SK-MEL-5 (cell line): ENCODE measurements at regions not wholly inside any gene's neighbourhood (a gene's known extent, or its start where the extent isn't known, plus 50 kb on each side); places are given as distances from the start of the nearest gene placed in this dataset.
"Not testable (repeated sequence)": the region's sequence is repeated elsewhere in the genome, so short reads cannot be mapped to it uniquely, and the experiment has no call there.

Source experiments
- DNase-seq: peaks from one replicate; pipeline ENCODE4 v3.0.0-alpha.2; 2016; ENCODE audit warnings: low read depth, low spot score
- in situ Hi-C: cut with HindIII; loops from 2 replicates; pipeline ENCODE4 v1.10.0; 2016; ENCODE audit warnings: low sequenced_read_pairs, high pct_unique_total_duplicates, low pct_unique_long_range_greater_than_20kb

DNA sequence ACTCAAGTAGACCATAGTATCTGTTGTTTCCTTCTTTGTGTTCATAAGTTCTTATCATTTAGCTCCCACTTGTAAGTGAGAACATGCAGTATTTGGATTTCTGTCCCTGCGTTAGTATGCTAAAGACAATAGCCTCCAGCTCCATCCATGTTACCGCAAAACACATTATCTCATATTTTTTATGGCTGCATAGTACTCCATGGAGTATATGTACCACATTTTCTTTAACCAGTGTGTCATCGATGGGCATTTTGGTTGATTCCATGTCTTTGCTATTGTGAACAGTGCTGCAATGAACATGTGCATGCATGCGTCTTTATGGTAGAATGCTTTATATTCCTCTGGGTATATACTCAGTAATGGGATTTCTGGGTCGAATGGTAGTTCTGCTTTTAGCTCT is 148.1 kb upstream of the IRS2 start:
- DNase-seq, in situ Hi-C loops: not testable (repeated sequence)

- in situ Hi-C loops, result no loop called here
- DNase-seq, result peak; percentile 60
These were observed 147.1 kb upstream of the IRS2 start for GRCh38 chr13:109933476-109933875.

- DNase-seq, result no peak
- in situ Hi-C loops, result no loop called here
These were observed 138.0 kb upstream of the IRS2 start for GRCh38 chr13:109924376-109924775.

DNA sequence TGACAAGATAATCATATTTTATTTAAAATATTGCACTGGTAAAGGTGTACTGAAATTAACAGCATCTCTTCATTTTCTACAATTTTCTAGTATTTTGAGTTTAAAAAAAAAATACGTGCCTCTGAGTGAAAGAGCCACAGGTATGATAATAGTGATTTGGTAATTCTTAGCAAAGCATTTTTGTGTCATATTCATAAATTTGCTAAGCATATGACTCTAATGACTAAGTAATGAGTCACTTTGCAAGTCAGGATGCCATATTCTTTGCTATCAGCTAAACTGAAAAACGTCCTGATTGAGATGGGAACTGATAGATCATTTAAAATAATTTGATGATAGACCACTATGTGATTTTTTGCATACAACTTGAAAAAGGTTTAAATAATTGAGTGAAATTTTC is 136.1 kb upstream of the IRS2 start:
- in situ Hi-C loops, result no loop called here
- DNase-seq, result no peak

DNA sequence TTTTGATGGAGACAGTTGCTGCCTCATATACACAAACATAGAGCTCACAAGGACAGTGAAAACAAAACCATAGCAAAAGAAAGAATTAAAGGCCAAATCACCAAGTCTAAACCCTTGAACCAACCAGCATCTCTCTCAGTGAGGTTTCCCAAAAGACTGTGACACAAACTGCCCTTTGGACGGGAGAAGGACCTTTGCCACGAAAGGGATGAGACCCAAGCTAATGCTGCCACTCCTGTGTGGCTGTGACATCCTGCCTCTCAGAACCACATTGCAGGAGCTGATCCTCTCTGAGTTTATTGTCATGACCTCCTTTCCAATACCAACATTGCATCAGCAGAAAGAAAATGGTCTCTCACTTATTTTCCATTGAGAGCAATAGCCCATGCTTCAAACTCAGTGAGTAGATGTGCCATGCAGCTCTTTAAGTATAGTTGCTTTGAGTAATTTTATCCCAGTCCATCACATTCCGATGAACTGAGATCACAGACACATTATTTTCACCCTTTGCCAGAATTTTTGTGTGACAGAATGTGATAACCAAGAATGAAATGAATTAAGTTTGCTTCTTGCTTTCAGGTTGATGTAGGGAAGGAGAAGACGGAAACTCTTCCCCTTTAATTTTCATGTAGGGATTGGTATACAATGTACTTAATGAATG is 133.5 kb upstream of the IRS2 start:
- in situ Hi-C loops, result no loop called here
- DNase-seq, result no peak

DNA sequence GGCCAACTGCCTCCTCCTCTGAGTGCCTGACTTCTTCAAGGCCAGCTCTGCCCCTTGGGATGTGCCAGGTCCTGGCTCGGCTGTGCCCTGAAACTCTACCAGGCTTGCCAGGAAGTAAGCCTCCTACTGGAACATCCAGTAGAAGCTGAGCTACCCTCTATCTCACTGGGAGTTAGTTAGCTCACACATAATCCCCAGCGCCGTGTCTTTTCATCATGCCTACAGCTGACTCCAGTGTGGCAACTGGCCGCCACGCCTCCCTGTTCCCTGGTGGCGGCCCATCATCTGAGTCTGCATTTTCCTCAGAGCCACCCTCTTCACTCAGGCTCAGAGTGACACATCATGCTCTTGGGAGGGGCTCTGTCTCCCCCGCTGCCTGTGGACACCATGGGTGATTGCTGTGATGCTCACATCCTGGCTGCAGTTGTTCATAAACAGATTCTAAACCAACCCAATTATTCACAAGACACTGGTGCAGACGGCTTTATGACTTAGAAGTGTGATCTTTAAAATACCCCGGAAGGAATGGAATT is 131.9 kb upstream of the IRS2 start:
- no peak for DNase-seq
- in situ Hi-C loops, result no loop called here

DNA sequence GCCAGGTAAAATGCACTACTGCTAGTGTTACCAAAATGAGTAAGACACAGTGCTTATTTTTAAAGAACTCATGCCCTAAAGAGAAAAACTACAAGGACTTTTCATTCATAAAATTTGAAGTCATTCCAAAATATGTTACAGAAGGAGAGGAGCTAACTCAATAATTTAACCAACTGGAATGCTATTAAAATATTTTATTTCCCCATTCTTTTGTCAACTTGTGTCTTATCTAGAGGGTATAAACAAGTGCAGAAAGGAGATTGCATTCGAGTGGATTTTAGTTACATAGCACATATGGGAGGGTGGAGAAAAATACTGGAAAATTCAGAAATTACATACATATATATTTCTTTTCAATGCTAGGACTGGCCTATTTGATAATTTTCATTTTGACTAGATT is 131.0 kb upstream of the IRS2 start:
- no peak for DNase-seq
- in situ Hi-C loops, result no loop called here

GRCh38 chr13:109913936-109914510 is 127.6 kb upstream of the IRS2 start:
- in situ Hi-C loops, result no loop called here
- DNase-seq, result no peak

- no peak for DNase-seq
- in situ Hi-C loops, result no loop called here
These were observed 126.8 kb upstream of the IRS2 start for GRCh38 chr13:109913186-109913585.

DNA sequence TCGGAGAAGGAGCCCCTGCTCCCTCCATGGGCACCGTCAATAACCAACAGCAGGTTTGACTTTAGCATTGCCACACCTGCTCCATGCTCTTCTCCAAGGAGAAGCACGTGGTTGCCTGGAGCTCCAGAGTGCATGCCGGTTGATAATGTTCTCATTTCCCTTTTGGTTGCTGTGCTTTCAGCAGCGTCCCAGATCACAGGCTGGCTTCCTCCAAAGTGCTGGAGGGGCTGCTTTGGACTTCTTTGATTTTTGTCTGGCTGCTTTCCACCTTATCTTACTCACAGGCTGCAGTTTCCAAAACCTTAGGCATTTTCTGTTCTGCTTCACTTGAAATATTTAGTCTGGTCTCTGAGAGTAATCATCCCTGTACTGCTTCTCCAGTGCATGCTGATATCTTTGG is 123.8 kb upstream of the IRS2 start:
- in situ Hi-C loops, result no loop called here
- DNase-seq, result no peak

- no peak for DNase-seq
- in situ Hi-C loops, result no loop called here
These were observed 120.6 kb upstream of the IRS2 start for GRCh38 chr13:109906976-109907375.

- in situ Hi-C loops, result no loop called here
- DNase-seq, result peak; percentile 68
These were observed 117.8 kb upstream of the IRS2 start for GRCh38 chr13:109904218-109904617.

DNA sequence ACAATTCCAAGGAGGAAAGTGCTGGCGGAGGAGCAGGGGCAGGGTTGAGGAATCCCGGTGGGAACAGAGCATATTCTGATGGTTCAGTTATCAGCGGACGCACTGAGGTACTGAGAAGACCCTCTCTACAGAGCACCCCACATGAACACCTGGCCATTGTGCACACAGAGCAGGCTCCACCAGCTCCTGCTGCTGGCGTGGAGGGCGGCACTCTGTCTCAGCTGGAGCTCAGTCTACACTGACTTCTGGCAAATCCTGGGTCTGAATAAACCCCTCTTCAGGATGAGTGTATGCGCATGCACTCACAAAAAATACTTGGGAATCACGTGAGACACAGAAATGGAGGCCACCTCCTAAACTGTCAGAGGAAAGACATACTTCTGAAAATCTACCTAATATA is 114.4 kb upstream of the IRS2 start:
- no peak for DNase-seq

DNA sequence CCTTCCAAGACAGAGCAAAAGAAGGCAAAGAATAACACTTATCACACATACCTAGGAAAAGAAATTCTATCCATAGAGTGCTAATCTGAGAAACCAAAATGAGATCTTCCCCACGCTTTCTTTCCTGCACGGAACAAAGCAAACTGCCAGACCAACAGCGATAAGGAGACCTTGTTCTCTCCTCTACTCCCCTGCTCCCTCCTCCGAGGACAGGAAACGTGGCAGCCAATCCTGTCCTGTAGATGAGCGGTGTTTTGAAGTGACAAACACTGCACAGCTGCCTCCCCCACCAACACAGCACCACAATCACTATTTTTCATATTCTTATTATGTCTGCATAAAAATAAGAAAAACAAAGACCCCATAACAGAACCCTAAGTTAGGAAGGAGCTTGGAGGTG is 113.9 kb upstream of the IRS2 start:
- in situ Hi-C loops, result no loop called here
- DNase-seq, result no peak

More for the DNA sequence above, 114.4 kb upstream of the IRS2 start:
- in situ Hi-C loops, result no loop called here

- in situ Hi-C loops, result no loop called here
- no peak for DNase-seq
These were observed 113.4 kb upstream of the IRS2 start for GRCh38 chr13:109899748-109900147.

- no peak for DNase-seq
- in situ Hi-C loops, result no loop called here
These were observed 112.9 kb upstream of the IRS2 start for GRCh38 chr13:109899316-109899715.

- in situ Hi-C loops, result no loop called here
- no peak for DNase-seq
These were observed 111.7 kb upstream of the IRS2 start for GRCh38 chr13:109897988-109898624.

DNA sequence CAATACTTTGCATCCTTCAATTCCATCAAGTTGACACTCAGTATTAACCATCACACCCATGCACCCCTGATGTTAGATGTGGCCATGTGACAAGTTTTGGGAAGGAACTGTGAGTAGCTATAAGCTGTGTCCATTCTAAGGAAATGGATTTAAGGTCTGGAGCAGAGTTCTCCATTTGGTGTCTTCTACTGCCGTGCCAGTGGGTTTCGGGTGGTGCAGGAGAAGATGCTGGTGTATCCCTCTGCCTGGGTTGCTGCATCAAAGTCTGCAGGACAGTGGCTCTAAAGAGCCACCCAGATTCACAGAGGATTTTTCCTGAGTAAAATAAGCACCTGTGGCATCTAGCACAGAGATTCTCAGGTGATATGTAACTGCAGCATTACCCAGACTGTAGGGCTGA is 105.7 kb upstream of the IRS2 start:
- in situ Hi-C loops, result no loop called here
- DNase-seq, result no peak

DNA sequence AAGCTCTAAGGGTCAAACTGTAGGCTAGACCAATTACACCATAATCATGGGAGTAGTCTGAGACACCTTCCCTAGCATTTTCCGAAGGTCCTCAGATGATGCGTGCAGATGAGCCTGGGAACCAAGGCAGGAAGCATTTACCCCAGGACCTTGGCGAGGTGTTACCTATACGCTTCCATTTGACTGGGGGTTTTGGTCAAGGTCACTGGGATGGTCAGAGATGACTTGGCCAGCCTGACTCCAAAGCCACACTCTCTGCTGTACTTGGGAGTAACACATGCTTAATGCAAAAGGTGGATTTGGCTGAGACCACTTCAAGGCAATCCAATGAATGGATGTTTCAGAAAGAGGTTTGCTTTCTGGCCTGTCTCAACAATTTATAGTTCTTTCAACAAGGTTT is 98.9 kb upstream of the IRS2 start:
- in situ Hi-C loops, result no loop called here
- no peak for DNase-seq
